Retina (tissue), 1 donor: ENCODE measurements at regions not wholly inside any gene's neighbourhood (a gene's known extent, or its start where the extent isn't known, plus 50 kb on each side); places are given as distances from the start of the nearest gene placed in this dataset.

ENCODE experiments used
- DNase-seq: peaks from one replicate; pipeline ENCODE4 v3.0.0-alpha.2; 2016

GRCh38 chr15:69577397-69577796 is 124.8 kb downstream of the RPLP1 start:
- no peak for DNase-seq

- no peak for DNase-seq
Observed at GRCh38 chr15:69578252-69578651, 125.6 kb downstream of the RPLP1 start.

DNA sequence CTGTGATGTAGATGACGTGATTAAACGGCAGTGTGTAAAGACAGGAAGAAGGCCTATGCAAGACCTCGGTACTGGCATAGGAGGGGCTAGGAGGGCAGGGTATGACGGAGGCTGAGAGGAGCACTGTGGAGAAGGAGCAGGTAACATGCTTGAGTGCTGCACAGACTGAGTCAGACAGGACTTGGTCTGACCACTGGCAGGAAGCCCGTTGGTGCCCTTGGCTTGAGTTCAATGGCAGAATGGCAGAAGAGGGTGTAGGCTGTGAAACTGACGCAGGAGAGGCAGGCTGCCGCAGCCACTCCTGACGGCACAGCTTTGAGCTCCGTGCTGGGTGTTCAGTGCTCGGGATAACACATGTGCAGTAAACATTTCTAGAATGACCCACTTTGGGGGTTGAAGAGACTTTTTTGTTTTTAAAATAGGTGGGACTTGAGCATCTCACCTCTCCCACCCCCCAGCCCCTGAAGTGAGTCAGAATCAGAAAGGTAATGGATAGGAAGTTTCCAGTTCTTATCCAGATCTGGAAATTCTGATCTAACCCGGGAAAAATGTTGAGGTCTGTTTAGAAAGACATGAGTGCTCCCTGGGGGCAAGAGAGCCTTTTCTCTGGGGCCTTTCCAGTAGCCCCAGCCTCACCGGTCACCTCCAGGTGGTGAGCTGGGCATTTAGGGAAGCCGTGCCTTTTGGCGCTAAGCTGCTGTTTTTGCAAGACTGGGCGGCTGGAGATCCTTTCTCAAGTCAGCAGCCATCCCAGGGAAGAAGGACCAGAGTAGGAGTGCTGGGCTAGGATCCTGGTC is 126.4 kb downstream of the RPLP1 start:
- no peak for DNase-seq

DNA sequence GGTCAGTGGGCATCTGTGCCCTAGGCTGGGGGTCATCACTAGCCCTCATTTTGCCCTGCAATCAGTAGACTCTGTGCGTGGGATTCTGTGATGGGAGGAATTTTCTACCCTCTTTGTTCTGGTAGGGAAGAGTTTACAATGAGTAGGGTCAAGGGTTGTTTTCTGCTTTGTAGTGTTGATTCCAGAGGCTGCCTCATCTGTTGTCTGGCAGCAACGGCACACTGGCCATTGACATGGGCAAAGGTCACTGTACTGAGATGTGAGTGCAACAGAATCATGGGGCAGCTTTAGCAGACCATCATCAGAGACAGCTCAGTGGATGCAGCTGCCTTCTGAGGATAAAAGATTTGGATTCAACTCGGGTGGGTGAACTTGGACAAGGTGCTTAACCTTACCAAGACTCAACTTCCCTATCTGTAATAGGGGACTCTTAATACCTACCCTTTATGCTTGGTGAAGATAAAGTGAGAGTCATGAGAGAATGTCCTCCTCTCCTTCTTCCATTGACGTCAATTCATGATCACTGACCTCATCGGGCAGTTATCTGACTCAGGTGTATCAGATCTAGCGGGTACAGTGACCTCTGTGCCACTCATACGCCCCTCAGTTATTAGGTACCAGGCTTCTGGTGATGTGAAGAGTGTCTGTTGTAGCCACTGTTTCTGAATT is 127.5 kb downstream of the RPLP1 start:
- no peak for DNase-seq

GRCh38 chr15:69583626-69584025 is 131.0 kb downstream of the RPLP1 start:
- DNase-seq = no peak

GRCh38 chr15:69585937-69586336 is 133.3 kb downstream of the RPLP1 start:
- no peak for DNase-seq

DNA sequence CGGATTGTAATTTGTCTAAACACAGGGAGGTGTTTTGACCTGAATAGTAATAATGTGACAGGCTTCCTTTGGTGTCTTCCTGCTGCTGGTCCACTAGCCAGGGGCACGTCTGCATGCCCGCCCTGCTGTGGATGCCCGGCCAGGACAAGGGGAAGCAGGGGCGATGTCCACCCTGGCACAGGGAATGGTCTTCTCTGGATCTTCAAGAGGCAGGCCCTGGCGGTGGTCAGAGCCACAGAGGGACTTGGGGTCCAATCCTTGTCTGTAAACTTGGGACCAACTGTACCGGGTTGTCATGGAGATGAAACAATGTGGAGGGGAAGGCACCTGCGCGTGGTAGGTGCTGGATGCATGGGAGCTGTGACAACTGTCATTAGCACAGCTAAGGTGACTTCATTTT is 134.1 kb downstream of the RPLP1 start:
- no peak for DNase-seq

- no peak for DNase-seq
Observed at GRCh38 chr15:69587723-69588426, 135.3 kb downstream of the RPLP1 start.

DNA sequence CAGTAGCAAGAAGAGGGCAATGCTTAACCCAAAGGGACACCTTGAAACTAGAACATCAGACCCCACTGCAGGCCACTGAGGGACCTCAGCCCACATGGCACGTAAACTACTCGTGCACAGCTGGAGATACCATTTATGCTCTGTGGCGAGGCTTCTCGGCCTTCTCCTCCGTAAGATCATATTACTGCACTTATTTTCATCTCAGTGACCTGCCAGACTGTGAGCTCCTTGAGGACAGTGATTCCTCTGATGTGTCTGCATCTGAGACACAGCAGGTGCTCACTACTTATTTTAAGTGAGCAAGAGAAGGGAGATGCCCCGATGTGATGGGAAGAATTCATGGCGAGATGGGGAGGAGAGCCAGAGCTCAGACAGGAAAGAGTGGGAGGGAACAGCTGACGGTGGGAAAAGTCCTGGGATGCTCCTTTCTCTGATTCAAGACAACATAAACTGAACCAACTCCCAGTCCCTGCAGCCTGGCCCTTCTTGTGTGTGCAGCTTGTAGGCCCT is 137.6 kb downstream of the RPLP1 start:
- DNase-seq = no peak

DNA sequence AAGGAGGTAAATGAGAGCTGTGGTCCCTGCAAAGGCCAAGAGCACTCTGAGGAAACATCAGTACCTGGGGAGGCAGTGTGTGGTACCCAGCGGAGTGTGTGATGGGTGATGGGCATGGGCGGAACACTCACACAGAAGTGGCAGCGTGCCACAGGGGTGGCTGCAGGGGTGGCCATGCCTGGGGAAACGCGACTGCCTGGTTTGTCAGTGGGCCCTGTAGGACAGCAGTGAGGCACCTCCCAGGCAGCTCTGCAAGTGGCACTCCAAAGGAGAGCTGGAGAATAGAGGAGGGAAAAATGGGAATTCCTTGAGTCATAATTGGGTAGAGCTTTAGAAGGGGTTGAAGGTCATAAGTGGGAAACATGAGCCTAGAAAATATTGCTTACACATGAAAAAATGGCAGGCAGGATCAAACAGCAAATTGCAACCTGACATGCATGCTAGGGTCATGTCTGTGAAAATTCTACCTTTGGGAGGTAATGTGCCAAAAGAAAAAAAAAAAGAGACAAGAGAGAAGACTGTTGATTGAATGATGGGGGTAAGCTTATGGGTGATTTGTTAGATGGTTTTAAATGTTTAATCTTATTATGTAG is 138.4 kb downstream of the RPLP1 start:
- DNase-seq = no peak

DNA sequence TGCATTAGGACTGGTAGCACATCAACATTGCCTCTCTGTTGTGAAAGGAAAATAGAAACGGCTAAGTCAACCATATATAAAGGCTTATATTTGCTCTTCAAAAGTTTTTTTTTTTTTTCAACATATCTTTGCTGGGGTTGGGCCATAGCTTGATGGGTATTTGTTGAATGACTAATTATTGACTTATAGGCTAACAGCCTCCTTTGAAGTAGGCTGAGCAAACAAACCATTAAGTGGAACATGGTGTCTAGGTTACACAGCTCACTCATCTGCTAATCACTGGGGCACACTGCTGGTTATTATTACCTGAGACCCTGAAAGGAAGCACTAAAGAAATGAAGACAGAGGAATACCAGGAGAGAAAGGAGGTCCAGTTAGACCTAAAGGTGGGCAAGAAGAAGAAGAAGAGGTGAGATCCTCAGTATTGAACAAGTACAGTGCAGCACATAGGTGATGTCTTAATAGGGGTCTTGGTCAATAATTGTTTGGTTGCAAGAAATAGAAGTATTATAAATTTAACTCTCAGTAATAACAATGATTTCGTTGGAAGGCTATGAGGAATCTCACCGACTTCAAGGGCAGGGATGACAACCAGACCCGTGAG is 139.4 kb downstream of the RPLP1 start:
- DNase-seq = no peak

GRCh38 chr15:69592954-69593353 is 140.3 kb downstream of the RPLP1 start:
- no peak for DNase-seq

DNA sequence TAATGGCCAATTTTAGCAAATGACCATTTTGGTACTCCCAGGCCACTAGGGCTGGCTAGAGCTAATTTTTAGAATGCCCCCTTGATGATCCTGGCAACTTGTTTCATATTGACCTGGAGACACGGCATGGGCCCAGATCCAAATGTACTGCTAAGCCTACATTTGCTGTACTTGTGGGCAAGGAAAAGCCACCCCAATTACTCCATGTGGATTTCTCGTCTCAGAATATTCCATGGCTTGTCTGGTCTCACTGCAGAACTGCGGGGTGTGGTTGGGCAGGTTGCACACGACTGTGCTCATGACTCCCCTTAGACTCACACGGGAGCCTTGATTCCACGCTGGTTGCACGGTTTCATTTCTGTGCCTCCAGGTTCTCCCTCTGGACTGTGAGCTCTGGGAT is 140.9 kb downstream of the RPLP1 start:
- no peak for DNase-seq

DNA sequence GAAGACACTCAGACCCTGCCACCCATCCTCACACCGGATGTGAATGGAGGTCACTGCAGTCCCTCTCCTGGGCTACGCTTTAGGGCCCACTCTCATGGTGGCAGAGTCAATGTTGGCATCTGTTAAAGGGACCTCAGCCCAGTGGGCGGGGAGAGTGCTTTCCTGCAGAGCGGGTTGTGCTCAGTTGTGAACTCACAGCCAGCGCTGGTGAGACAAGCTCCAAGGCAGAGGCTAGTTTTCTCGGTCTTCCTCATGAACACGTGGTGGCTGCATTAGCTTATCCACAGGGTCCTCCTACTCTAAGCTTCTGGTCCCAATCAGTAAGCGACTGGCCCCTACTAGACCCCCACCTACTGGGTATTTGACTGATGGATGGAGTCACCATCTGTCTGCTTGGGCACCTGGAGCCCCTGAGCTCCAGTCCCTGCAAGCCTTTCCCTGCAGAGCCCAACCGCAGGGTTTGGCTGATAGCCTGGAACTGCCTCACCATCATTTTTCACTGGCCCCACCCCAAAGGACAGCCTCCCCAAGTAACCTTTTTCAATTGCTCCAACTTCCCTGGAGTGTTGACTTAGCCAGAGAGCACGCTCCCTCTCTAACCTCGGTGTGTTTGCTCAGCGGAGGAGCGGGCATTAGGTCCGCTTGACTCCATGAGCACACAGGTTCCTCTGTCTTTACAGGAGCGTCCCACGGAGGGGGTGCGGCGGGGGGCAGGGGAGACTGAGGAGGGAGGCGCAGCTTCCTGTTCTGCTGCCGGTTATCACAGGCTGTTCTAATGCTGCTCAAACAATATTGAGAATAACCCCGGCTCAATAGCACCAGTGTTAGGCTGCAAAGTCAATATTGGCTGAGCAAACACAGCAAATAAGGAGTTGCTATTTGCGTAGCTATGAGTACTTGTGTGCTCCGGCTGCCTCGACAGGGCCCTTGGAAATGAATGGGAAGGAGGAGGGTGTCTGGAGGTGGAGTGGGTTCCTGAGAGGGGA is 141.7 kb downstream of the RPLP1 start:
- no peak for DNase-seq

DNA sequence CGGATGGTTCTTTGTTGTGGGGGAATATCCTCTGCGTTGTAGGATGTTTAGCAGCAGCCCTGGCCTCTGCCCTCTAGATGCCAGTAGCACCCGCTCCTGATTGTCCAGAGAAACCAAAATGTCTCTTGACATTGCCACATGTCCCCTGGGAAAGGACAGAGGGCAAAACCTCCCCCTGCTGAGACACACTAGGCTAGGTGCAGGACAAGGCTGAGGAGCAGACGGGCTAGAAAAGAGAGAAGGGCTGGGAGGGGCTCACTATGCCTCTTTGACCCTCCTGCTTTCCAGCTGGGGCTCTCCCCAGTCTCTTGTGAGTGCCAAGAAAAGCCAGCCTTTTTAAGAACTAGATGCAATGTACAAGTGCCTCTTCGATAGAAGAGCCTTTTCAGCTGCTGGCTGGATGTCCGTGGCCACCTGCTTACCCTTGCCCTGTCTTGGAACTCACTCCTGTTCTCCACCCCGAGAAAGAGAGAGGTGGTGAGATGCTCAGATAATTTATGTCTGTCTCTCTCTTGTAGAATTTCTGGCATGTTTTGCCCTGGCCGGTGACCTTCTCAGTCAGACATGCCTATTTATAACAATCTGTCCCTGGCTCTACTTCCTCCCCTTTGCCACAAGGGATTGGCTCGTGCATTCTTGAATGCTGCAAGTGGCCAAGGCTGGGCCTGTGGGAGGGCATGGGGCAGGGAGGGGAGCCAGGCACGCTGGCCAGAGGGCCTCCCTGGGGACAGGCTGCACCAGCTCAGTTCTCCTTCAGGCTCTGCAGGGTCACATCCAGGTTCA is 142.6 kb downstream of the RPLP1 start:
- no peak for DNase-seq

DNA sequence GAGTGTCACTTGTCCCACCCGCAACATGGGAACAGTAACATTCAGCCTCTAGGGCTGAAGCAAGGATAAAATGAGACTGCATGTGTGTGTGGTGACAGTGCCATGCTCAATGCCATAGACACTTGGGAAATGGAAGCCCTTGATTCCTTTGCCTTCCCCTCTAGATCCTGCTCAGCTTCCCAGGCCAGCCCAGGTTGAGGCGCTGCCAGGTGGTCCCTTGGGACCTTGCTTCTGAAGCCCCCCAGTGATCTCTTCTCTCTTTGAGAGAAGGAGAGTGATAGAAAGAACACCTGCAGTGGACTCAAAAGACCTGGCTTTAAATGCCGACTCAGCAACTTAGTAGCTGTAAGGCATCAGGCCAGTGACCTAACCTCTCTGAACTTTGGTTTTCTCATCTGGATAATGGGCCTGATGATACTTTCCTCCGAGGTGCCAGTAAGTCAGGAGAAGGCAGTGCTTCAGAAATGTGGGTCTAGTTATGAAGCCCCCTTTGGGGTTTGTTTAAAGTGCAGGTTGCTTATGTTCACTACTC is 144.5 kb downstream of the RPLP1 start:
- no peak for DNase-seq

DNA sequence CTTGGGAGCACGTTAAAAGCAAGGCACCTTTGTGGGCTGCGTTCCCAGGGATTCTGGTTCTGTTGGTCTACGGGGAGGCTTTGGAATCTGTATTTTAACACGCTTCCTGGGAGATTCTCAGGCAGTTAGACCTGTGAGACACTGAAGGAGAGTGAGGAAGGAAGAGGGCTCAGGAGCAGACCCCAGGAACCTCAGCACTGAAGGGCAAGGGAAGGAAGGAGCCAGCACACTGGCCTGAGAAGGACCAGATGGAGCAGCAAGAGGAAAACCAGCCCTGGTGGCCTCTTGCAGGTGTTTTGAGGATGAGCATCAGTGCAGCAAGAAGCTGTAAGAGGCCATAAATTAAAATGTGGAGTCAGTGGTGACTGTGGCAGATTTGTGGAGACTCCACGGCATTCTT is 146.7 kb downstream of the RPLP1 start:
- DNase-seq = no peak

DNA sequence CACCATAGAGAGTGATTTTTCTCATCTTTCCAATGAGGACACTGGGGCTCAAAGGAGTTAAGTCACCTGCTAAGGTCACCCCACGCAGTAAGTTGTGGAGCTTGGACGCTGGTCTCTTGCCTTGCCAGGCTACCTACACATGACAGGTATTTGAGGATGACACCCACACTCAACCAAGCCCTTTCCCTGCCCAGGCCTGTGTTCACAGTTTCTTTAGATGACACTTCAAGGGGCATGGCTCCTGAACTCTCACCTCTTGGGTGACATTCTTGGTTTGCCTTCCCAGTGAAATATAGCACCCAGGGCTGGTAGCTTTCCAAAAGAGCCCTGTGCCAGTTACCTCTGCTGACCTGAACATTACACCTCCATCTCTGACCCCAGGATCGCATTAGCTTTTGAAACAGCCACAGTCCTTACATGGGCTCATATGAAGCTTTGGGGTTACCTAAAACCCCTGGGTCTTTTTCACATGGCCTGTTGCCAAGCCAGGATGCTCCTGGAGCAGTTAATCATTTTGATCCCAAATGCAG is 148.0 kb downstream of the RPLP1 start:
- DNase-seq = no peak

- no peak for DNase-seq
Observed at GRCh38 chr15:69601711-69602504, 149.3 kb downstream of the RPLP1 start.
